CD8-positive, alpha-beta memory T cell (primary cell): ENCODE measurements at regions not wholly inside any gene's neighbourhood (a gene's known extent, or its start where the extent isn't known, plus 50 kb on each side); places are given as distances from the start of the nearest gene placed in this dataset.
A peak's percentile ranks its signal among the peaks of the same experiment; 100 is the strongest.

Experiments
- CTCF ChIA-PET: fragments of 350-600 bp; sonication (Branson Sonifier 250); formaldehyde crosslinking; loops from one replicate; lab custom pipeline; 2021; ENCODE audit warnings: antibody characterized with exemption; lab: Charles Lee
- POLR2A ChIA-PET: fragments of 350-600 bp; sonication (Branson Sonifier 250); formaldehyde crosslinking; loops from one replicate; lab custom pipeline; 2021; ENCODE audit warnings: antibody characterized with exemption; lab: Charles Lee
- DNase-seq, 5 donors: peaks; one replicate each; pipeline versions ENCODE4 v3.0.0 to v3.0.0-alpha.2; 2020 to 2022; ENCODE audit warnings: mixed read lengths in 1 of 5
- H3K27ac ChIP-seq: one replicate; pipeline ENCODE4 v1.7.0; 2013; ENCODE audit warnings: low read depth, mild to moderate bottlenecking, low read length, moderate library complexity
- H3K27me3 ChIP-seq: 2 replicates; pipeline ENCODE4 v1.7.0; 2013; ENCODE audit warnings: low read length, mild to moderate bottlenecking; ENCODE audit not compliant: insufficient read depth, poor library complexity, severe bottlenecking
- H3K36me3 ChIP-seq: 2 replicates; pipeline ENCODE4 v1.7.0; 2013; ENCODE audit warnings: mild to moderate bottlenecking, low read length, moderate library complexity; ENCODE audit not compliant: insufficient read depth
- H3K4me1 ChIP-seq: 2 replicates; pipeline ENCODE4 v1.7.0; 2013; ENCODE audit warnings: mild to moderate bottlenecking, low read length, moderate library complexity; ENCODE audit not compliant: insufficient read depth
- H3K4me3 ChIP-seq: 2 replicates; pipeline ENCODE4 v1.7.0; 2013; ENCODE audit warnings: mild to moderate bottlenecking, low read length
- H3K9me3 ChIP-seq: 2 replicates; pipeline ENCODE4 v1.7.0; 2013; ENCODE audit warnings: mild to moderate bottlenecking, low read length
- H3K27ac Mint-ChIP-seq, 8 donors: one replicate each; pipeline ENCODE4 v1.8.0; 2020 to 2021; ENCODE audit warnings: mixed read lengths in 8 of 8, mild to moderate bottlenecking in 6 of 8, inconsistent platforms in 3 of 8, moderate library complexity in 3 of 8
- H3K27me3 Mint-ChIP-seq, 2 donors: one replicate each; pipeline ENCODE4 v1.8.0; 2020 to 2021; ENCODE audit warnings: mixed read lengths in 2 of 2, mild to moderate bottlenecking in 1 of 2, moderate library complexity in 1 of 2
- H3K36me3 Mint-ChIP-seq, 3 donors: one replicate each; pipeline ENCODE4 v1.8.0; 2020 to 2021; ENCODE audit warnings: mixed read lengths in 3 of 3, inconsistent platforms in 1 of 3, mild to moderate bottlenecking in 1 of 3
- H3K4me1 Mint-ChIP-seq, 3 donors: one replicate each; pipeline ENCODE4 v1.8.0; 2020 to 2021; ENCODE audit warnings: mixed read lengths in 3 of 3, inconsistent platforms in 1 of 3, mild to moderate bottlenecking in 1 of 3
- H3K4me3 Mint-ChIP-seq, 7 donors: one replicate each; pipeline ENCODE4 v1.8.0; 2020 to 2021; ENCODE audit warnings: mixed read lengths in 7 of 7, mild to moderate bottlenecking in 6 of 7, moderate library complexity in 4 of 7, inconsistent platforms in 2 of 7
- H3K9me3 Mint-ChIP-seq, 5 donors: one replicate each; pipeline ENCODE4 v1.8.0; 2020 to 2022; ENCODE audit warnings: mixed read lengths in 5 of 5, mild to moderate bottlenecking in 3 of 5, moderate library complexity in 2 of 5, inconsistent platforms in 1 of 5

DNA sequence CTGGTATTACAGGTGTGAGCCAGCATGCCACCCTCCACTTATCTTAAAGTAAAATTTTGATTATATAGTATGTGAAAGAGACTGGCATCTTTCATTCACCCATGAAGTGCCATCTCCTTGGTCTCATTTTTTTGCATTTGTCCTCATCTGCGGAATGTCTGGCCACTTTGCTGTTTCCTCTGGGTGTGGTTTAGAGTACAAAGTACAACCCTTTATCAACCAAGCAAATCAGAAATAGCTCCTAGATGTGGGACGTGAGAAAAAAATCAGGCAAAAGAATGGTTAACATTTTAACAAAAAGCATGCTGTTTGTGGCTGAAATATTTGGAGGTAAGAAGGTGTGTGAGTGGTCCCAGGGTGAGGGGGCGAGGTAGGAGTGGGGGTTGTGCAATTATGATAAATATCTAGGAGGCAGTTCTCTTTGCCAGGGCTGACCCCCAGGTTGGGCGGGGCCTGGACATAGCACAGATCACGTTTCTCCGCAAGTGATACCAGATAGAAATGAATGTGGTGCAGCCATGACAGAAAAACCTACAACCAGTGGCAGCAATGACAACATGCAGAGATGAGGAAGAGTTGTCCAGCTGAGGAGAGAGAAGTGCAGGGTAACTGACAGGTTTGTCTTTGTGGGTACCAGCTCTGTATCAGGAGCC is 115.8 kb upstream of the SERTAD2 start:
- Mint-ChIP-seq H3K4me1 (peaks cover 16 to 22% (median 21%) of the 10 kb centered on the region in 3 donors), H3K27me3 (no peaks in the 10 kb centered on the region), H3K27ac (peak overlapping the region in 1 of 8 donors; percentile 68), H3K9me3 (no peaks in the 10 kb centered on the region), H3K36me3 (peaks cover 0 to 4% (median 0%) of the 10 kb centered on the region in 3 donors), H3K4me3 (peak overlapping the region in 3 of 7 donors; percentile 40 to 86 (median 81))
- no peak for DNase-seq
- Histone ChIP-seq H3K4me3 (no peak overlapping the region), H3K9me3 (no peaks in the 10 kb centered on the region), H3K36me3 (no peaks in the 10 kb centered on the region), H3K27ac (no peak overlapping the region), H3K4me1 (peaks cover 10% of the 10 kb centered on the region), H3K27me3 (no peaks in the 10 kb centered on the region)
- ChIA-PET CTCF (interaction anchor here (1.1 kb wide), 1 partner anchor 91 kb away, joined by 3 read pairs; no protein-coding TSS in a partner anchor), POLR2A (no interaction called here)

DNA sequence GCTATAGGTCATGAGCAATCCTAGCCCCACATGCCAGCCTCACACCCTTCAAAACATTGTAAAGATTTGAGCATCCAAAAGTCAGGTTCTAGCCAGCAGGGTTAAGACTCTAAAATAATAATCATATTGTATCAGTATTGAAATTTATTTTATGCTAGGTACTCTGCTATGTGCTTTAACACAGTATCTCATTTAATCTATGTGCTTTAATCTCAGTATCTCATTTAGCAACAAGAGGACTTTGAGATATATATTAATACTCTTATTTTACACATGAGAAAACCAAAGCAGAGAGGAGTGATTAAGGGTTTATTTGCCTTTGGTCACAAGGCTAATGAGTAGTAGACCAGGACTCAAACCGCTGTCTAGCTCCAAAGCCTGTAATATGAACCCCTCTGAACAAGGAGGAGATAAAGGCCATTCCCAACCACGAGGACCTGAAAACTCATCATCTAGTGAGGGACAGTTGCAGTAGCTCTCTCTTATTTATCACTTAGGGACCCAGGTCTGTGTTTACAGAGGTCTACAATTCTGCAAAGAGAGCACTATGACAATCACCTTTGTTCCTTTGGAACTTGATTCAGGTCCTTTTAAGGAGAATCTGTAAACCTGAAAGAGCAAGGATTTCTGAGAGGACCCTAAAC is 116.5 kb upstream of the SERTAD2 start:
- Histone ChIP-seq H3K27me3 (no peaks in the 10 kb centered on the region), H3K4me1 (peaks cover 10% of the 10 kb centered on the region), H3K4me3 (no peak overlapping the region), H3K9me3 (no peaks in the 10 kb centered on the region), H3K27ac (no peak overlapping the region), H3K36me3 (no peaks in the 10 kb centered on the region)
- peaks cover 0 to 4% (median 0%) of the 10 kb centered on the region in 3 donors for H3K36me3 Mint-ChIP-seq
- peak overlapping the region in 2 of 8 donors; percentile 15 to 68 for H3K27ac Mint-ChIP-seq
- H3K9me3 Mint-ChIP-seq = no peaks in the 10 kb centered on the region
- H3K27me3 Mint-ChIP-seq = no peaks in the 10 kb centered on the region
- H3K4me3 Mint-ChIP-seq = peak overlapping the region in 4 of 7 donors; percentile 33 to 66 (median 40)
- H3K4me1 Mint-ChIP-seq = peaks cover 16 to 22% (median 21%) of the 10 kb centered on the region in 3 donors
- ChIA-PET POLR2A (no interaction called here), CTCF (interaction anchor here (1.1 kb wide), 1 partner anchor 90 kb away, joined by 3 read pairs; no protein-coding TSS in a partner anchor)
- no peak for DNase-seq

DNA sequence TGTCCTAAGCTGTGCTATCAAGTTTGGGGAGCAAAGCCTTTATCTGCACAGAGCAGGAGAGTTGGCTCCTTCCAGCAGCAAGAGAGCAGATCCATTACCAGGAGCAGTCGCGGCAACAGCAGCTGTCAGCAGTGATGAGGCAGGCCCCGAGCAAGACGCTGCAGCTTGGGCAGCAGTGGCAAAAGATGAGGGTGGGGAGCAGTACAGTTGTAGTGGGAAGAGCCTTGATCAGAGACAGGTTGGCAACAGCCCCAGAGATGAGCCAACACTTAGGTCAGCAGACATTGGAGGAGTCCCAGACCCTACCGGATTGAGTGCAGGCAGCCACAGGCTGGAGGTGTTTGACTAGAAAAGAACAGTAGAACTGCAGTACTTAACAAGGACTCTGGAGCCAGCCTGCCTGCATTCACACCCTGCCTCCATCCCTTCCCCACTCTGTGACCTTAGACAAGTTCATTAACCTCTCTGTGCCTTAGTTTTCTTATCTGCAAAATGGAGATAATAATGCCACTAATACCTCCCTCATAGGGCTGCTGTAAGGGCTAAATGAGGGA is 117.1 kb upstream of the SERTAD2 start:
- peaks cover 10% of the 10 kb centered on the region for H3K4me1 ChIP-seq
- H3K4me3 ChIP-seq = no peak overlapping the region
- no peaks in the 10 kb centered on the region for H3K9me3 Mint-ChIP-seq
- no peak overlapping the region for H3K27ac ChIP-seq
- H3K36me3 Mint-ChIP-seq = peaks cover 0 to 4% (median 0%) of the 10 kb centered on the region in 3 donors
- H3K4me3 Mint-ChIP-seq = peak overlapping the region in 1 of 7 donors; percentile 55
- H3K27me3 Mint-ChIP-seq = no peaks in the 10 kb centered on the region
- no peaks in the 10 kb centered on the region for H3K36me3 ChIP-seq
- DNase-seq = no peak
- no peaks in the 10 kb centered on the region for H3K27me3 ChIP-seq
- ChIA-PET CTCF (no interaction called here), POLR2A (no interaction called here)
- H3K9me3 ChIP-seq = no peaks in the 10 kb centered on the region
- no peak overlapping the region for H3K27ac Mint-ChIP-seq
- peaks cover 16 to 22% (median 21%) of the 10 kb centered on the region in 3 donors for H3K4me1 Mint-ChIP-seq

DNA sequence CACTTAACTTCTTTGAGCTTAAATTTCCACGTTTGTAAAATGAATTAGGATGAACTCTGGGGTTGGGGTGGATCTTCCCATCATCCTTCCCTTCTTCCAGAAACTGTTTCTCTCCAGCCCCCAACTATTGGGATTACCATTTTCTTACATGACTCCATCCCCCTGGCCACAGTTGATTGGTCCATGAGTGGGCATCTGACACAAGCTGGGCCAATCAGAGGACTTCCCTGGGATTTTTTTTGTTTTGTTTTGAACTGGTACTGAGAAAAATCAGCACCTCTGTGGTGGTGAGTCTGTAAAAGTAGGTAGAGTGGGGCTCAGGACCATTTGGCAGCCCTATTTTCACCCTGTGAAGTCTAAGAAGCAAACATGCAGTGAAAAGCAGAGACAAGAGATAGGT is 118.0 kb upstream of the SERTAD2 start:
- CTCF ChIA-PET = interaction anchor here (0.5 kb wide), 1 partner anchor 59 kb away, joined by 3 read pairs; no protein-coding TSS in a partner anchor
- H3K9me3 ChIP-seq = no peaks in the 10 kb centered on the region
- peaks cover 0 to 4% (median 0%) of the 10 kb centered on the region in 3 donors for H3K36me3 Mint-ChIP-seq
- peaks cover 7% of the 10 kb centered on the region for H3K4me1 ChIP-seq
- H3K27ac ChIP-seq = no peak overlapping the region
- H3K27ac Mint-ChIP-seq = no peak overlapping the region
- no peak overlapping the region for H3K4me3 ChIP-seq
- POLR2A ChIA-PET = no interaction called here
- no peaks in the 10 kb centered on the region for H3K36me3 ChIP-seq
- no peaks in the 10 kb centered on the region for H3K27me3 Mint-ChIP-seq
- H3K4me1 Mint-ChIP-seq = peaks cover 13 to 18% (median 16%) of the 10 kb centered on the region in 3 donors
- no peak for DNase-seq
- H3K9me3 Mint-ChIP-seq = no peaks in the 10 kb centered on the region
- no peaks in the 10 kb centered on the region for H3K27me3 ChIP-seq
- H3K4me3 Mint-ChIP-seq = no peak overlapping the region

DNA sequence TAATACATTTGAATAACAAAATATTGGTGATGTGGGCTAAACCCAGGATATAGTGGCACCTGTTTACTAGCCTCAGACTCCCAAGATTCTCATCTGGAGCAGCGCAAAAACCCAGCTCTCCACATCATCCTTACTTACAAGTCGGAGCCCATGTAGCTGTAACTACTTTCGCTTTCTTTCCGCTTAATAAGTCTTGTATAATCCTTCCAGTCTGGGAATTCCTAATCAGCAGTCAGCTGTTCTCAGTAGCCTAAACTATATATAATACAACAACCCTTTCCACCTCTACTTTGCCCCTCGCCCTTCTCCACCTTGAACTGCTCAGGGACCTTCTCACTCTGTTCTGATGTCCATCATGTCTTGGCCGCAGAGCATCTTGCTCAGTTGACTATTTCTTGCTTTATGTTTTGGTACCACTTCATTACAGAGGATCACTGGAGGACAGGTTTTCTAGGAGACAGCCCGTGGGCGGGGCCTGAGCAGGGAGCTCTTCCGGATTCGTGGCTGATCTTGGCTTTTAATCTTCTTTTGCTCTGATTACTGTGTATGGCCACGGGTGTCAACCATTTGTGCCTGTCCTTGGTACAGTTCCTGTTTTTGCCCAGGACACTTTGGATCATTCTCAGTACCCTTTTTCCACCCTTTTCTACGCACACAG is 119.9 kb upstream of the SERTAD2 start:
- Histone ChIP-seq H3K36me3 (no peaks in the 10 kb centered on the region), H3K4me3 (no peak overlapping the region), H3K27me3 (no peaks in the 10 kb centered on the region), H3K4me1 (peaks cover 3% of the 10 kb centered on the region), H3K9me3 (no peaks in the 10 kb centered on the region), H3K27ac (no peak overlapping the region)
- ChIA-PET POLR2A (interaction anchor here (1.4 kb wide), 1 partner anchor 129 kb away, joined by 4 read pairs; no protein-coding TSS in a partner anchor), CTCF (interaction anchor here (0.6 to 2.3 kb wide), 3 partner anchors 23 to 164 kb away, joined by 3 to 6 read pairs (median 6); partner anchors contain the start of gene SERTAD2)
- Mint-ChIP-seq H3K36me3 (no peaks in the 10 kb centered on the region), H3K4me3 (no peak overlapping the region), H3K4me1 (peaks cover 4% of the 10 kb centered on the region in 3 donors), H3K27me3 (no peaks in the 10 kb centered on the region), H3K27ac (no peak overlapping the region), H3K9me3 (no peaks in the 10 kb centered on the region)
- no peak for DNase-seq

DNA sequence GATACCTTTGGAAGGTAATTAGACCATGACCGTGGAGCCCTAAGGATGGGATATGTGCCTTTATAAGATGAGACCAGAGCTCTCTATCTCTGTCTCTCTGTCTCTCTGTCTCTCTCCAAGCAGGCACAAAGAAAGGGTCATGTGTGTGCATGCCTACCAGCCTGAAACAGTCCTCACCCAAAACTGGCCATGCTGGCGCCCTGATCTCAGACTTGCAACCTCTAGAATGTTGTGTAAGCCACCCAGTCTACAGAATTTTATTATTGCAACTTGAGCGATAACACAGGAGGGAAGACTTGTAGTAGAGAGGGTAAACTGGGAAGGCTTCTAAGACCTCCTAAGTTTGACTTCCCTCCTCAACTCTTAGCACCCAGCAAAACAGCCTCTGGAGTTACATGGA is 124.1 kb upstream of the SERTAD2 start:
- DNase-seq = no peak
- H3K36me3 Mint-ChIP-seq = no peaks in the 10 kb centered on the region
- Histone ChIP-seq H3K36me3 (no peaks in the 10 kb centered on the region), H3K4me1 (no peaks in the 10 kb centered on the region), H3K9me3 (no peaks in the 10 kb centered on the region), H3K27ac (no peak overlapping the region), H3K4me3 (no peak overlapping the region), H3K27me3 (no peaks in the 10 kb centered on the region)
- H3K4me1 Mint-ChIP-seq = no peaks in the 10 kb centered on the region
- no peaks in the 10 kb centered on the region for H3K9me3 Mint-ChIP-seq
- peak overlapping the region in 1 of 8 donors; percentile 15 for H3K27ac Mint-ChIP-seq
- peaks cover 0 to 3% of the 10 kb centered on the region in 2 donors for H3K27me3 Mint-ChIP-seq
- ChIA-PET CTCF (interaction anchor here (0.9 to 1.2 kb wide), 2 partner anchors 10 to 124 kb away, joined by 3 read pairs; partner anchors contain the start of gene SERTAD2), POLR2A (no interaction called here)
- H3K4me3 Mint-ChIP-seq = no peak overlapping the region

DNA sequence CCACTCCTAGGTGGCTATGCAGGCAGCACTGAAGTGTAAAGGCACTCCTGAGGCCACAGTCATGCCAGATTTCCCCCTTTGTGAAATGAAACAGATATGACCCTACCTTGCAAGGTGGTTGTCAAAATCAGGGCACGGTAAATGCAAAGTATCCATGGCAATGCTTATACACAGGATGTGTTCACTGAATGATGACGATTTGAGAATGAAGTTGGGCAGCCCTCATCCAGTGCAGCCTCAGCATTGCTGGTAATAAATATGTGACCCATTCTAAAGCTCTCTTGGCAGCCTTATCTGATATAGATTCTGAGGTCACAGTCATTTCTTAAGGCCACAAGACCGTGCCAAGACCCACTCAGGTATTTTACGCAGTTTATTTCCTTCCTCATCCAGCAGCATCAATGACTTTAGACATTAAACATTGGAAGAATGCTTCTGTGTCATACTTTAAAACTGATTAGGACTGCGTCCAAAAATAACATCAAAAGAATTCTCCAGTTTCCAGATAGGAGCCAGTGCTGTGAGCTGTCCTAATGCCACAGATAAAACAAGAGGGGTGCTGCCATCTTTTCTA is 125.5 kb upstream of the SERTAD2 start:
- ChIA-PET CTCF (interaction anchor here (1.7 kb wide), 1 partner anchor 10 kb away, joined by 4 read pairs; no protein-coding TSS in a partner anchor), POLR2A (interaction anchor here (1.6 kb wide), 1 partner anchor 12 kb away, joined by 3 read pairs; no protein-coding TSS in a partner anchor)
- Histone ChIP-seq H3K27me3 (no peaks in the 10 kb centered on the region), H3K4me1 (no peaks in the 10 kb centered on the region), H3K36me3 (no peaks in the 10 kb centered on the region), H3K9me3 (no peaks in the 10 kb centered on the region), H3K27ac (no peak overlapping the region), H3K4me3 (no peak overlapping the region)
- Mint-ChIP-seq H3K4me3 (no peak overlapping the region), H3K27ac (peak overlapping the region in 1 of 8 donors; percentile 40), H3K36me3 (no peaks in the 10 kb centered on the region), H3K4me1 (no peaks in the 10 kb centered on the region), H3K9me3 (no peaks in the 10 kb centered on the region), H3K27me3 (peaks cover 0 to 3% of the 10 kb centered on the region in 2 donors)
- DNase-seq = no peak
